Colonic mucosa (tissue), 4 donors: ENCODE measurements at regions not wholly inside any gene's neighbourhood (a gene's known extent, or its start where the extent isn't known, plus 50 kb on each side); places are given as distances from the start of the nearest gene placed in this dataset.

Experiments
- DNase-seq: peaks from one replicate; pipeline ENCODE4 v3.0.0-alpha.2; 2020
- H3K27ac ChIP-seq: fragments of 200-600 bp; one replicate; pipeline ENCODE4 v1.8.0; 2021
- H3K27me3 ChIP-seq: fragments of 200-600 bp; one replicate; pipeline ENCODE4 v1.8.0; 2021
- H3K36me3 ChIP-seq: fragments of 200-600 bp; one replicate; pipeline ENCODE4 v1.8.0; 2021
- H3K4me1 ChIP-seq: fragments of 200-600 bp; one replicate; pipeline ENCODE4 v1.8.0; 2021; ENCODE audit warnings: mild to moderate bottlenecking
- H3K4me3 ChIP-seq: fragments of 200-600 bp; one replicate; pipeline ENCODE4 v1.8.0; 2021
- H3K9ac ChIP-seq, 2 donors: one replicate each; pipeline ENCODE4 v1.7.0; 2013; ENCODE audit warnings: control low read depth in 2 of 2, low read depth in 2 of 2, low read length in 2 of 2
- H3K9me3 ChIP-seq: fragments of 200-600 bp; one replicate; pipeline ENCODE4 v1.8.0; 2021
- intact Hi-C: fragments of 100-400 bp; cut with DNase I; formaldehyde crosslinking; loops from one replicate; pipeline ENCODE4 v1.14.1; 2022
- TF ChIP-seq, protein P1 (sequence below): fragments of 200-600 bp; IDR thresholded peaks from one replicate; pipeline ENCODE4 v1.8.0; 2022; ENCODE audit warnings: antibody characterized with exemption, mild to moderate bottlenecking
- donor health status: healthy.
- donor health status: DM: no; HTN: no; CAD: no.
- donor health status: DM: no; HTN: no; CAD: no.

DNA sequence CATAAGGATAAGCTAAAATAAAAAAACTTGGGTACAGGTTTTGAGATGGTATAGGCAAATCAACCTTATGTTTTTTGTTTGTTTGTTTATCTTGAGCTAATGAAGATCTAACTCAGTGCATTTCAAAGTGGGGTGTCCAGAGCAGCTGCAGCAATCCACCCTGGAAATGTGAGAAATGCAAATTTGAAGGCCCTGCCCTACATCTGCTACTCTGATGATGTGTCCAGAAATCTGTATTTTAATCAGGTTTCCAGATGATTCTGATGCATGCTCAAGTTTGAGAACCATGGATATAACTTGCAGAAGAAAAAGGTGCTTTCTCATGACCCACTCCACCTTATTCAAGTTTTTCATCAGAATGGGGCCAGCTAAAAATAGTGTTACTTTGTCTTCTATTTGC, 467.0 kb downstream of the NTRK2 start:
- TF ChIP-seq, protein P1, sequence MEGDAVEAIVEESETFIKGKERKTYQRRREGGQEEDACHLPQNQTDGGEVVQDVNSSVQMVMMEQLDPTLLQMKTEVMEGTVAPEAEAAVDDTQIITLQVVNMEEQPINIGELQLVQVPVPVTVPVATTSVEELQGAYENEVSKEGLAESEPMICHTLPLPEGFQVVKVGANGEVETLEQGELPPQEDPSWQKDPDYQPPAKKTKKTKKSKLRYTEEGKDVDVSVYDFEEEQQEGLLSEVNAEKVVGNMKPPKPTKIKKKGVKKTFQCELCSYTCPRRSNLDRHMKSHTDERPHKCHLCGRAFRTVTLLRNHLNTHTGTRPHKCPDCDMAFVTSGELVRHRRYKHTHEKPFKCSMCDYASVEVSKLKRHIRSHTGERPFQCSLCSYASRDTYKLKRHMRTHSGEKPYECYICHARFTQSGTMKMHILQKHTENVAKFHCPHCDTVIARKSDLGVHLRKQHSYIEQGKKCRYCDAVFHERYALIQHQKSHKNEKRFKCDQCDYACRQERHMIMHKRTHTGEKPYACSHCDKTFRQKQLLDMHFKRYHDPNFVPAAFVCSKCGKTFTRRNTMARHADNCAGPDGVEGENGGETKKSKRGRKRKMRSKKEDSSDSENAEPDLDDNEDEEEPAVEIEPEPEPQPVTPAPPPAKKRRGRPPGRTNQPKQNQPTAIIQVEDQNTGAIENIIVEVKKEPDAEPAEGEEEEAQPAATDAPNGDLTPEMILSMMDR = no peak
- Histone ChIP-seq H3K36me3 (no peaks in the 10 kb centered on the region), H3K4me1 (no peaks in the 10 kb centered on the region), H3K27ac (no peak overlapping the region), H3K27me3 (no peaks in the 10 kb centered on the region), H3K9ac (no peak overlapping the region), H3K4me3 (no peak overlapping the region), H3K9me3 (no peaks in the 10 kb centered on the region)
- intact Hi-C loops = no loop called here
- DNase-seq = no peak

DNA sequence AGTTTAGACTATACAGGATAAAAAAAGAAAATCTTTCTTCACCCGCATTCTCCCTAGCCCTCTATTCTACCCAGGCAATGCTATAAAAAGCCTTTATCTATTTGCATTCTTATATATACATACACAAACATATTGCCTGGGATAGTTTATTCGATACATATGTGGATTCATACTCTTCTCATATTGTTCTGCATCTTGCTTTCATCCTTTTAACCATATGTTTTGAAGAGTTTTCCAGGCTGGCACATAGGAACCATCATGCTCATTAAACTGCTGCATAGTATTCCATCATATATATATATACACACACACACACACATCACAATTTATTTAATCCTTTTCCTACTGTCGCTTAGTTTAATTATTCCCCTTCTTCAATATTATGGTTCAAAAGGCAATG, 461.2 kb downstream of the NTRK2 start:
- Histone ChIP-seq H3K9ac (no peak overlapping the region), H3K27ac (no peak overlapping the region), H3K4me1 (no peaks in the 10 kb centered on the region), H3K36me3 (no peaks in the 10 kb centered on the region), H3K9me3 (no peaks in the 10 kb centered on the region), H3K4me3 (no peak overlapping the region), H3K27me3 (no peaks in the 10 kb centered on the region)
- TF ChIP-seq, protein P1 = no peak
- DNase-seq = no peak
- intact Hi-C loops = no loop called here

DNA sequence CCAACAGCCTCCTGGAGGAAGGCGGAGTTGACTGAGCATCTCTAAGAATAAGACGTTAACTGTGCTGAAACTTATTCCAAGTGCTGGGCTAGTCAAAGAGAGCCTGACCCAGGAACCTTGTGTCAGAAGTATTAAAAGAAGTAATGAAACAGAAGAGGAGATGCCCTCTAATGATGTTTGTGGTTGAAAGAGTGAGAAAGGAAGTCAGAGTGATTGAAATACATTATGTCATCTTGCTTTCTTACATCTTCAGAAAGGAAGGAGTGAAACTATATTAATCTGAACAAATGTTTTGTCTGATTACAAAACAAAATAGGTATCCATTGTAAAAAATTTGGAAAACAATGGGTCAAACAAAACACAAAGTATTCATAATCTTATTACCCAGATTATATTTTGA, 460.7 kb downstream of the NTRK2 start:
- H3K36me3 ChIP-seq = no peaks in the 10 kb centered on the region
- TF ChIP-seq, protein P1 = no peak
- no peak overlapping the region for H3K4me3 ChIP-seq
- H3K27ac ChIP-seq = no peak overlapping the region
- no peaks in the 10 kb centered on the region for H3K9me3 ChIP-seq
- intact Hi-C loops = no loop called here
- no peak overlapping the region for H3K9ac ChIP-seq
- no peak for DNase-seq
- H3K27me3 ChIP-seq = no peaks in the 10 kb centered on the region
- H3K4me1 ChIP-seq = no peaks in the 10 kb centered on the region

DNA sequence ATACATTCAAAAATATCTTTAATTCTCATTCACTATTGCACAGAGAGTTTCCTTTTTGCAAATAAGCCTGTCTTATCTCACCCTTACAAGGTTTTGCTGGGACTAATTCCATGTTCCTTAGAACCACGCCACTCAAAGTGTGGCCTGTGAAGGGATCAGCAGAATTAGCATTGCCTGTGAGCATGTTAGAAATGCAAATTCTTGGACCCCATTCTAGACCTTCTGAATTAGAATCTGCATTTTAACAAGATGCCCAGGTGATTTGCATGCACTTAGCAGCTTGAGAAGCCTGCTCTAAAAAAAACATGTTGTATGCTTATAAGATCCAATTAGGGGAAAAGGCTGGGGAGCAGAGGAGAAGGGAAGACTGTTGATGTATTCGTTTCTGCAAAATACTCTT, 460.0 kb downstream of the NTRK2 start:
- Histone ChIP-seq H3K27ac (no peak overlapping the region), H3K4me3 (no peak overlapping the region), H3K4me1 (no peaks in the 10 kb centered on the region), H3K9me3 (no peaks in the 10 kb centered on the region), H3K36me3 (no peaks in the 10 kb centered on the region), H3K9ac (no peak overlapping the region), H3K27me3 (no peaks in the 10 kb centered on the region)
- no peak for DNase-seq
- TF ChIP-seq, protein P1 = no peak
- intact Hi-C loops = no loop called here

DNA sequence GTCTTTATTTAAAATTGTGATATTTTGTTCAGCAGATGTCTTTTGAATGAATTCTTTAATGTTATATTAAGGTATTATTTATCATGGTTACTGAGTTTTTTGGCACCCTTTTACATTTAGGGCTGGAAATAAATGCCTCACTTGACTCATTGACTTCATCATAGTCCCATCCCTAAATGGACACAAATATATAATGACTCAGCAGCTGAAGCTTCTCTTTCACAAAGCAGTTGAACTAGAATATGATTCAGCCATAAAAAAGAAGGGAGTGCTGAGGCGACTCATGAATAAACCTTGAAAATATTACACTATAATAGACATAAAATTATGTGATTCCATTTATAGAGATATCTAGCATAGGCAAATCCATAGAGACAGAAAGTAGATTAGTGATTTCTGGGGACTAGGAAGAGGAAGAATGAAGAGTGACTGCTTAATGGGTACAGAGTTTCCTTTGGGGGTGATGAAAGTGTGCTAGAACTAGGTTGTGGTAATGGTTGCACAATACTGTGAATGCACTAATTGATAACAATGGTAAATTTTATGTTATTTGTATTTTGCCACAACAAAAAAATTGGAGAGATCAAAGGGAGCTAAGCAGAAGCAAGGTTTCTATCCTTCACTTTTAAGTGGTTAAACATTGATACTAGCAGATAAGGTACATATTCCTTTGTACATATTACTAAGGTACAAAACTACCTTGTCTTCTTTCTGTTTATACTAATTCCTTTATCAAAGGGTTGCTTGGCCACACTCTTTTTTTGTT, 449.6 kb downstream of the NTRK2 start:
- no peak for DNase-seq
- H3K36me3 ChIP-seq = no peaks in the 10 kb centered on the region
- H3K9ac ChIP-seq = no peak overlapping the region
- intact Hi-C loops = no loop called here
- TF ChIP-seq, protein P1 = no peak
- H3K4me3 ChIP-seq = no peak overlapping the region
- H3K27ac ChIP-seq = no peak overlapping the region
- H3K4me1 ChIP-seq = no peaks in the 10 kb centered on the region
- H3K9me3 ChIP-seq = no peaks in the 10 kb centered on the region
- H3K27me3 ChIP-seq = no peaks in the 10 kb centered on the region
